ENCODE measurements at regions not wholly inside any gene's neighbourhood (a gene's known extent, or its start where the extent isn't known, plus 50 kb on each side); places are given as distances from the start of the nearest gene placed in this dataset.
"Not testable (repeated sequence)": the region's sequence is repeated elsewhere in the genome, so short reads cannot be mapped to it uniquely, and the experiment has no call there.

DNA sequence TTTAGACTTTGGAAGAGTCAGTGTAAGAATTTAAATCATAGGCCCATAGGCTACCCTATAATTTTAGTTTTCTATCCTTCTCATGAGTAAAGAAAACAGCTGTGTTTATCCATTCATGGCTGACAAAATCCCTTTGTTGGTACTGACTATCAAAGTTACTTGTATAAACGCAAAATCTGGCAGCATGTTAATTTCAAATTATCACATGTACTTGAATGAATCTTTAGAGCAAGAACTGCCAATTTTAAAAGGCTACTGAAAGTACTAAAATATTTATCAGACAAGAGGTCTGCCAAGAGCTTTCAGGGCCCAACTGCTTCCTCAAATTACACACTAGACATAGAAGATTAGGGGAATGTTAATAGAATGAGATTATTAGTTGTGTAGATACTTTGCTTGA, 66.6 kb downstream of the MYL12B start:
- DNase-seq = no peak
- intact Hi-C loops (cut with DNase I) = no loop called here

DNA sequence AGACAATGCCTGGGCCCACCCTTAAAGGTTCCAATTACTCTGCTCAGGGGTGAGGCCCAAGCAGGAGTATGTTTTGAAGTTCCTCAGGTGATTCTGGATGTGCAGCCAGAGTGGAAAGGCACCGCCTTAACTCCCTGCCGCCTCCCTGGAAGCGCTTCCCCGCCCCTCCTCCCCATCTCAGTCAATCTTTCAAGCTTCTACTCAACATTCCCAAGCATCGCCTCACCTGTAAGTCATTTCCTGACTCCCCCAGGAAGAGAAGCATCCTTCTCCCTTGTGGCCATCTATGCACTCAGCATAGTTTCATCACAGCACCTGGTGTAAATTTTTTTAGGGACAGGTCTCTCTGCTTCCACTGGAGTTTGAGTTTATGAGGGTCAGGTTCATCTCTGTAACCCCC, 67.5 kb downstream of the MYL12B start:
- DNase-seq = no peak
- intact Hi-C loops (cut with DNase I) = no loop called here

DNA sequence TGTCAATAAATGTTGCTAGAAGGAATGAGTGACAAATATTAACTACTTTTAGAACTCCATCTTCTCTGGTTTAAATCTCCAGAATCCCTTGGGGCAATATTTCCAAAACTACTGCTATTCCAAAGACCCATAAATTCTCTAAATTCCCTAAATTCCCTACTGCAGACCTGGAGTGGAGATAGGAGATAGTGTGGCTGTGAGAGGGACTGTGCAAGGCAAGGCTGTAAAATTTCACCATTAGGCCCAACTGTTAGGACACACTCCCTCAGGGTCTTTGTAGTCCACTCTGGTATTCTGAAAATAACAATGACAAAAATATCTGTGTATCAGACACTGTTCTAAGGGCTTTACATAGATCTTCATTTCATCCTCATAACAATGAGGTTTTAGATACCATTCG, 67.9 kb downstream of the MYL12B start:
- intact Hi-C loops (cut with DNase I) = no loop called here
- no peak for DNase-seq

DNA sequence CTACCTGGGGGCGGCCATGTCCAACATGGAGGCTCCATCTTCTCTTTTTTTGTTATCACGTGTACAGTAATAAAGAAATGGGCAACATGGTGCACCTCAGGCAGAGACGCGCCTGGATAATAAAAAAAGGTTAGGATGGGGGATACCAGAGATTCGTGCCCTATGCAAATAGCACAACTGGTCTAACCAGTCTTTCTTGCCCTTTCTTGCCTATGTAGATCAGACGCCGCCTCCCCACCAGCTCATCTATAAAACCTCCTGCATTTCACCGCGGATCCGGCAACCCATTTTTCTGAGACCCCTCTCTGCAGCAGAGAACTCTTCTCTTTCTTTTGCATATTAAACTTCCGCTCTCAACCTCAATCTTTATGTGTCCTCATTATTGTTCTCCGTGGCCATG, 68.7 kb downstream of the MYL12B start:
- no peak for DNase-seq
- intact Hi-C loops (cut with DNase I) = no loop called here

DNA sequence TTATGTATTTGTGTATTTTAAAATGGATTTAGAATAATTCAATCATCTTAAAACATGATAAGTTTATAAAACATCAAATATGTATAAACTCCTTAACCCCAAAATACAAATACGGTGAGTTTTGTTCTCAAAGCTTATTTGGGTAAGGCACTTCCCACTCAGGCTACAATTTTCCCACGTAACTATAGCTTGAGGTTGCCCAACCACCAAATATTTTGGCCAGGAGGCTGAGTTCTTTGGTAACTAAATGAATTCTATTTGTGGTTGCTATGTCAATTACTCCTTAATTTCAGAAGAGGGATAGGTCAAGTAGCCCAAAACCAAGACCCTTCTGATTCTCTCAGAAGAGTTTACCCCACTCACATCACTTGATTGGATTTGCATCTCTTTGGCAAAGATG, 70.4 kb downstream of the MYL12B start:
- DNase-seq = no peak
- intact Hi-C loops (cut with DNase I) = no loop called here

DNA sequence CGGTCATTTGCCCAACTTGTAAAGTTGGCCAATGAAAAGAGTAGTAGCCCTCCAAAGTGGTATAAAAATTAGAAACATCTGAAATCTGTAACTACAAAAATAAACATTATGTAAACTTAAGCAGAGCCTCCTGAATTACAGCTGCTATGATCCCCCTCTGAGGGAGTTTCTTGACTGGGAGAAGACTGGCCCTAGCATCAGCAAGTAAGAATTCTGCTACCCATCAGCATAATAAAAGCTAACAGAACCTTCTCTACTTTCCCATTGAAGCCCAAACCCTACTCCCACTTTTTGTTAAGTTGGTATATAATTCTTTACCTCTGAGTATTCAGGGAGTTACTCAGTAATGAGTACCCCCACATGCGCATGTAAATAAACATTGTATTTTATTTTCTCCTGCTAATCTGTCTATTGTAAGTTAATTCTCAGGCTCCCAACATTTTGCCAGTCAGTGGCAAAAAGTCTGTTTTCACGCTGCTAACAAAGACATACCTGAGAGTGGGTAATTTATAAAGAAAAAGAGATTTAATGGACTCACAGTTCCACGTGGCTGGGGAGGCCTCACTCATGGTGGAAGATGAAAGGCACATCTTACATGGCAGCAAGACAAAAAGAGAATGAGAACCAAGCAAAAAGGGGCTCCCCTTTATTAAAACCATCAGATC, 71.3 kb downstream of the MYL12B start:
- intact Hi-C loops (cut with DNase I) = no loop called here
- no peak for DNase-seq

DNA sequence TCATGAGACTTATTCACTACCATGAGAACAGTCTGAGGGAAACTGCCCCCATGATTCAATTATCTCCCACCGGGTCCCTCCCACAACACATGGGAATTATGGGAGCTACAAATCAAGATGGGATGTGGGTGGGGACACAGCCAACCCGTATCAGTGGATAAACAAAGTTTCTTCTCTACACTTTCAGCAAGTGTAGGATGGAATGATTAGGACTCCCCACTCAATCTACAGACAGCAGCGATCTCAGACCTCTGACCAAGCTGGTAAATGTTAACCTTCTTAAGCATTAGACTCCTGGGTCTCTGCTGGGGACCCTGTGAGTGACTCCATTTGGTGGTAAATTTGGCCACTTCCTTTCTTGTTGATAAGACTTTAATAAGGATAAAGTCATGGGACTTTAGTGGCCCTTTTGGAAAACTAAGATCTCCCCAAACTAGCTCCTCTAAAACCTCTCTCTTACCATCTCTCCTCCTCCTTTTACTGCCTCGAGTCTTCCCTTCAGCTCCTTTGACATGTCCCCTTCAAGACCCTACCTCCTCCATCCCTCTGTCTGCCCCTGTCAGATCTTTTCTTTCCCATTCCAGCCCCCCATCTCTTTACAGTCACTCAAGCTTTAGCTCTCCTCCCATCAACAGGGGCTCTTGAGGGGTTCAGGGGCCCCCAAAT, 71.9 kb downstream of the MYL12B start:
- intact Hi-C loops (cut with DNase I) = no loop called here
- no peak for DNase-seq

DNA sequence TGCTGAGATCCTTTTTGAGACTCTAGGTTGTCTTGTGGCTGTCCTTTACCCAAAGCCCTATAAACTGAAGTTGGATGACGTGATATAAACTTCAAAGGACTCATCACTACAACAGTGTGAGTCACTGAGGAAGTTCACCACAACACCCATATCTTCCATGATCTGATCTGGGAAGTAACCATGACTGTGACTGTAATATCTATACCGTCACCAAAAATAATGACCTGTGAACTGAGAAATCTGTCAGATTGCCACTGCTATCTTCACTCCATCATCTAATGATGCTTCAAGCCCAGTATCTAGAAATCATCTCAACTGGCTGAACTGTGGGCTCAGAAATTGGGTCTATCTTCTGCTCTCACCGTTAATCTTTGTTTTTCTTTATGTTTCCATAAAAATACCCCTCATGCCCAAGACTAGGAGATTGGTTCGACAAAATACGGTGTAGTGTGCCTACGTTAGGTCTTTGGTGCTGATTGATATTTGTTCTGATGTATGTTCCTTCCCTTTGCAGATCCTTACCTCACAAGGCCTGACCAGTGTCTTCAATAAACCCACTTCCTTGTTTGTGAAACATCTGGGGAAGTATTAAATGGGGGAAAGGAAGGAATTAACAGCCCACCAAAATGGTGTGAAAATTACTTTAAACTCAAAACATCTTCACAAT, 78.2 kb downstream of the MYL12B start:
- intact Hi-C loops (cut with DNase I) = no loop called here
- no peak for DNase-seq

DNA sequence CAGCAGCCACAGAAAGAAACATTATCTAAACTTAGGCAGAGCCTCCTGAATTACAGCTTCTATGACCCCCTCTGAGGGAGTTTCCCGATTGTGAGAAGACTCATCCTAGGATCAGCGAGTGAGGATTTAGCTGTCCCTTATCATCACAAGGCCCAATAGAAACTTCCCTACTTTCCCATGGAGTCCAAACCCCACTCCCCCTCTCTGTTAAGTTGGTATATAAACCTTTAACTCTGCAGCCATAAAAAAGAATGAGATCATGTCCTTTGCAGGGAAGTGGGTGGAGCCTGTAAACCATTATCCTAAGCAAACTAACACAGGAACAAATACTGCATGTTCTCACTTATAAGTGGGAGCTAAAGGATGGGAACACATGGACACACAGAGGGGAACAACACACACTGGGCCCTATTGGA, 78.8 kb downstream of the MYL12B start:
- intact Hi-C loops (cut with DNase I) = no loop called here
- DNase-seq = no peak

DNA sequence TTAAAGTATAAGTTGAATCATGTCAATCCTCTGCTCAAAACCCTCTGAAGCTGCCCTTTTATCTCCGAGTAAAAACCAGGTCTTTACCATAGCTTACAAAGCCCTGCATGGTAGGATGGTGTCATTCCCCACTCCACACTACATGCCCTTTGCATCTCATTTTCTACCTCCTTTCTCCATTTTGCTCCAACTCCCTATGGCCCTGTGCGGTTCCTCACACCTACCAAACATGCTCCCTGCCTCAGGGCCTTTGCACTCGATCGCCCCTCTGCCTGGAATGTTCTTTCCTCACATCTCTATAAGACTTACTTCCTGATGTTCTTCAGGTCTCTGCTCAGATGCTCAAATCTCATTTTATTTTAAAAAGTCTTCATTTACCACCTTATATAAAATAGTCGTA, 80.7 kb downstream of the MYL12B start:
- intact Hi-C loops (cut with DNase I) = no loop called here

DNA sequence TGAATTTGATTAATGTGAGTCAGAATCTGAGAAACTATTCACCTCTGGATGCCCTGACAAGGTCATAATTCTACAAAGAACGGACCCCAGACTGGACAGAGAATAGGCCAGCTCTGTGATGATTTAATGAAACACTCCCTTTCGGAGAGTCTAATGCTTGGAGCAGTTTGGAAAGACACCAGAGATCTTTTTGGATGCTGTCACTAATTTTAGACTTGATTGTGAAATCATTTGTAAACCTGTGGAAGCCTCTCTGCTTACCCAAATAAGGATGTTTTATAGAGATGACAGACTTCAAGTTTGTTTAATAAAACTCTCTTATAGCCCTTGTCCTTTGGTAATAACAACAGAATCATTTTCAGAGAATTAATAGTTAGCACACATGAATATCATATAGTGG, 83.5 kb downstream of the MYL12B start:
- intact Hi-C loops (cut with DNase I) = no loop called here
- DNase-seq = no peak

More for the DNA sequence above, 80.7 kb downstream of the MYL12B start:
- no peak for DNase-seq

DNA sequence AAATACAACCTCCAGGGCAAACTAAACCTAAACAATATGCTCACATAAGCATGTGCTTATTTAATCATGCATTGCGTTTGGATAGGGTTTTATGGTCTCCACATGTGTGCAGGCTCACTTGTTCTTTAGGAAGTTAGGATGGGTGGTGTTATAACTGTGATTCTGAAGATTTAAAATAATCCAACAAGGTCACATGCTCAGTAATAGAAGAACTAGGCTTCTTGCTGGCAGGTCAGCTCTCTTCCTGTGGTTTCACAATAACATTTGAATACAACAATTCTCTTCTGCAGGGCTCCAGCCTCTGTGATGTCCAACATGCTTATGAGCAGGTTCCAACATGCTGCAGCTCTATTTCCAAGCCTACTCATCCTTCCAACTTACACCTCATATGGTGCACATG, 84.0 kb downstream of the MYL12B start:
- intact Hi-C loops (cut with DNase I) = no loop called here
- no peak for DNase-seq

DNA sequence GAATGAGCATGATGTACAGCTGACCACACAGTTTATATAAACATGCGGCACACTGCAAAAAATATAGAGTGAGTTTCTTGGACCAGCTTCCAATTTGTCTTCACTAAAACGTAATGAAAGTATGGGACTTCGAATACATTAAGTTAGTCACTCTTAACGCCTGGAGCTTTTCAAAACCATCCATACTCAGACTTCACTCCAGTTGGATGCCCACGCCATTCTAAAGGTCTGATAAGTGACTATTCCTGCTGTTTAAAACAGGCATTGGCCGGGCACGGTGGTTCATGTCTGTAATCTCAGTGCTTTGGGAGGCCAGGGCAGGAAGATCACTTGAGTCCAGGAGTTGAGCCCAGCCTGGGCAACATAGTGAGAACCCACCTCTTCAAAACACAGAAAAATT, 84.6 kb downstream of the MYL12B start:
- DNase-seq = no peak
- intact Hi-C loops (cut with DNase I) = no loop called here

DNA sequence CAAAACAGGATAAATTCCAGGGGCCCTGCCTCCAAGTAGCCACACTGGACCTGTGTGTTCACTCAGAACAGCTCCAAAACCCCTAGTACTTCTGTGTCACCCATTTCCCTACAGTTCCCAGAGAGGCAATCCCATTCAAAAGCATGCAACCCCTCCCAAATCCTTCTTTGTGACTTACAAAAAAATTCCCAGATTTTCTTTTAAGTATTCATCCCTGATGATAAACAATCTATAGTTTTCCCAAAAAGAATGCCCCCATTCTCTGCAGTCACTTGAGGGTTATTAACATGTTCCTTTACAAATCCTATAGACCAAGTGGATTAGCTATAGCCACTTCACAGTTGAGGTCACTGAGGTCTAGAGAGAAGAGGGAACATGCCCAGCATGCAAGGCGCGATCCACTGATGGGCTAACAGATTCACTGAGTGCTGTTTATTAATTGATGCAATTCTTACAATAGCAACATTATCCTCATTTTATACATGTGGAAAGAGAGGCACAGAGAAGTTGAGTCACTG, 85.4 kb downstream of the MYL12B start:
- intact Hi-C loops (cut with DNase I) = no loop called here
- no peak for DNase-seq

DNA sequence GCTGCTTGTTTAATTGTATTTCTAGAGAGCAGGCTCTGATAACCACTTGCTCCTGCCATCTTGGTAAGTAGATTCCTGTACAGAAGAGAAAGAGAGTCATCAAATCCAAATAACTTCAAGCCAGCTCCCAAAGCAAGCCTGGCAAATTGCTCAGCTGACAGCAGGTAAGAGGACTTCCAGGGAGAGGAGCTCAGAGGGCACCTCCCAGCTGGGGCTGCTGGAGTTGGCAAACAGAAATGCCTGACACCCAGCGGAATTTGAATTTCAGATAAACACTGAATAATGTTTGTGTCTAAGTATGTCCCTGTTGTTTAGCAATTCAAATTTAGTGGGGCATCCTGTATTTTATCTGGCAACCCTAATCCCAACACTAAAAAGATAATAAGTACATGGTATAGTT, 86.2 kb downstream of the MYL12B start:
- intact Hi-C loops (cut with DNase I) = no loop called here
- DNase-seq = no peak

DNA sequence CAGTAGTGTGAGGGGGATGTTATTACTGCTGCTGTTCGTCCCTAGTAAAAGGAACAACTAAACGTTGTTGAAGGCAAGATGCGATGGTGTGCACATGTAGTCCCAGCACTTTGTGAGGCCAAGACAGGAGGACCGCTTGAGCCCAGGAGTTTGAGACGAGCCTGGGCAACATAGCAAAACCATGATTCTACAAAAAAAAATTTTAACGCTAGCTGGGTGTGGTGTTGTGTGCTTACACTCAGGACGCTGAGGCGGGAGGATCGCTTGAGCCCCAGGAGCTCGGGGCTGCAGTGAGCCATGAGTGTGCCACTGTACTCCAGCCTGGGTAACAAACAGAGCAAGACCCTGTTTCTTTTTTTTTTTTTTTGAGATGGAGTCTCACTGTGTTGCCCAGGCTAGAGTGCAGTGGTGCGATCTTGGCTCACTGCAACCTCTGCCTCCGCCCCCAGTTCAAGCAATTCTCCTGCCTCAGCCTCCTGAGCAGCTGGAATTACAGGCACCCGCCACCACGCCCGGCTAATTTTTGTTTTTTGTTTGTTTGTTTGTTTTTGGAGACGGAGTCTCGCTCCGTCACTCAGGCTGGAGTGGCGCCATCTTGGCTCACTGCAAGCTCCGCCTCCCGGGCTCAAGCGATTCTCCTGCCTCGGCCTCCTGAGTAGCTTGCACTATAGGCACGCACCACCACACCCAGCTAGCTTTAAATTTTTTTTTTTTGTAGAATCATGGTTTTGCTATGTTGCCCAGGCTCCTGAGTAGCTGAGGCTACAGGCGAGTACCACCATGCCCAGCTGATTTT, 87.3 kb downstream of the MYL12B start:
- intact Hi-C loops (cut with DNase I); DNase-seq: not testable (repeated sequence)

DNA sequence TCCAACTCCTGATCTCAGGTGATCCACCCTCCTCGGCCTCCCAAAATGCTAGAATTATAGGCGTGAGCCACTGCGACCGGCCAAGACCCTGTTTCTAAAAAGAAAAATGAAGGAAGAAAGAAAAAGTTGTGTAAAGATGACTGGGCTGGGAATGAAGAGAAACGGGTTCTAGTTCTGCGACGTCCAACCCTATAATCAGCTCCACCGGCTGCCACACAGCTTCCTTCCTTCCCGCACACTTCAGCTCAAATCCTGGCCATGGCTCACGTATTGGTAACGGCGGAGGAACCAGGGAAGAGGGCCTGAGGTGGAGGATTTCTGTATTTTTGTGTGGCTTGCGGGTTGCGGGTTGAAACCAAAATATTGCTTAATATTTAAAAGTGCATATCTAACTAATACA, 88.1 kb downstream of the MYL12B start:
- DNase-seq = no peak
- intact Hi-C loops (cut with DNase I) = no loop called here

DNA sequence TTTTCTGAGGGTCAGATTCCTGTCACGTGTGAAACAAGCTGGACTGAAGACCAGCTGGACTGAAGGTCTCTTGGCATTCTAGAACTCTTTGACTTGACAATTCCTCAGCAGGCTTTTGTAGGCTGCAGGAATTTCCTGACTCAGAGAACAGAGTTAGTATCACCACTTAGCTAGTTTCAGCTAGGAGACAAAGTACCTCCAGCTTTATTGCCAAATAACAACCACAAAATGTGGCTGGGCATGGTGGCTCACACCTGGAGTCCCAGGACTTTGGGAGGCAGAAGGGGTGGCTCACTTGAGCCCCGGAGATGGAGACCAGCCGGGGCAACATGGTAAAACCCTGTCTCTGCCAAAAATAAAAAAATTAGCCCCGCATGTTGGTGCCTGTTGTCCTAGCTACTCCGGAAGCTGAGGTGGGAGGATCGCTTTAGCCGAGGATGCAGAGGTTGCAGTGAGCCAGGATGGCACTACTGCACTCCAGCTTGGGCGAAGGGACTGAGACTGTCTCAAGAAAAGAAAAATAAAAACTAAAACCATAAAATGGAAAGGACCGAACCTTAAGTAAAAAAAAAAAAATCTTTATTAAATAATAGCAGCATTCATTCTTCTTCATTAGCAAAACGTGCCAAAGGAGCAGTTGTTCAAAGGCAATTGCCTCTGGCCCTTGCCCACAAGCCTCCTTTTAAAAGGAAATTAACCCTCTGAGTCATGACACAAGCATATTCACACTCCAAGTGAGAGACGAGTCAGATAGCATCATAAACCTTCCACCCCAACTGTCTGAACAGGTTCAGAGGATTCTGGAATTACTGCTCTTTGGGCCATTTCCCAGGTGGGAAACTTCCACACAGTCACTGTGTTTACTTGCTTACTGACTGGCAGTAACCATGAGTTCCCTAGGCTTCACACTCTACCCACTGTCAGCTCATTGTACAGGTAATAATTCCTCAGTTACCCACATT, 88.9 kb downstream of the MYL12B start:
- no peak for DNase-seq
- intact Hi-C loops (cut with DNase I) = no loop called here

DNA sequence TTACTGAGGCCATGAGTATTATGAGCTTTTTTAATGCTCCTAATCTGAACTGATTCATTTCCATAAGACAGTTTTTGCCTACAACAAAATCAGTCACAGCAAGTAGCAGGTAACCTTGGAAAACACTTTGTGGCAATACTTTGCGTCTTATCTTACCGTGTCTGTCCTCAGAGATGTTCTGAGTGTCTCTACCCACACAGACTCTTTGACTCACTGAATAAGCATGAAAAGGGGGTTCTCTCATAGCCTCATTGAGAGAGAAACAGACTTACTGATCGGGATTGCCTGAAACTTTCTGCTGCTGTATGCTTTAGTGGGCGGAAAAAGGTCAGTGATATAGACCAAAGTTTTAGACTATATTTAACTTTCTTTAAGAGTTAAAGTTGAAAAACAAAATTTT, 92.6 kb downstream of the MYL12B start:
- intact Hi-C loops (cut with DNase I) = no loop called here
- DNase-seq = no peak

All from head of caudate nucleus (tissue), 42 donors.